GM10266 (cell line): ENCODE measurements at regions not wholly inside any gene's neighbourhood (a gene's known extent, or its start where the extent isn't known, plus 50 kb on each side); places are given as distances from the start of the nearest gene placed in this dataset.

Source experiments
- DNase-seq: peaks from one replicate; pipeline ENCODE4 v3.0.0; 2012; ENCODE audit errors: extremely low spot score
- TF ChIP-seq, protein P1 (sequence below): IDR thresholded peaks from 2 replicates; pipeline ENCODE4 v1.5.1; 2012; ENCODE audit warnings: mild to moderate bottlenecking, low read depth; ENCODE audit not compliant: control insufficient read depth, insufficient read depth; ENCODE audit errors: missing control alignments

DNA sequence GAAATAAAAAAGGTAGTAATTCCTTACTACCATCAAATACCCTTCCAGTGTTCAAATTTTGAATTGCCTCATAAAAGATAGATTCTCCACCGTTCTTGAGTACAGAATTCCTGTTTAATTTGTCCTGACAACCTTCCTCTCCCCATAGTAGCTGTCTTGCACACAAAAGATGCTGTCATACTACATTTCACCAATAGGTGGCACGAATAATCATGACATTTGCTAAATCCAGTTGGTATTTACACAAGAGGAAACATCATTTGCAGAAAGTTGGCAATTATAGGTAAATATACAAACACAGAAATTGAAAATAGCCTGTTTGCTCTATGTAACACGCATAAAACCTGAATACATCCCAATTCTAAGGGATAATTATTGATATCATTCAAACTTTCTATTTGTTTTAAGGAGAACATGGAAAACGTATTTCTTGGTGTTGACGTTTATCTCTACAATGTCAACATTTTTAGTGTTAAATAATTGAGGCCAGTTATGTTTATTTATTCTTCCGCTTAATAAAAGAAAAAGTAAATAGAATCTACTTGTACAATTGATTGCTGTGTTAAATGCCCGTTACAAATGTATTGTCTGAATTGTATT lies 58.3 kb upstream of the CLDN10 start:
- TF ChIP-seq, protein P1, sequence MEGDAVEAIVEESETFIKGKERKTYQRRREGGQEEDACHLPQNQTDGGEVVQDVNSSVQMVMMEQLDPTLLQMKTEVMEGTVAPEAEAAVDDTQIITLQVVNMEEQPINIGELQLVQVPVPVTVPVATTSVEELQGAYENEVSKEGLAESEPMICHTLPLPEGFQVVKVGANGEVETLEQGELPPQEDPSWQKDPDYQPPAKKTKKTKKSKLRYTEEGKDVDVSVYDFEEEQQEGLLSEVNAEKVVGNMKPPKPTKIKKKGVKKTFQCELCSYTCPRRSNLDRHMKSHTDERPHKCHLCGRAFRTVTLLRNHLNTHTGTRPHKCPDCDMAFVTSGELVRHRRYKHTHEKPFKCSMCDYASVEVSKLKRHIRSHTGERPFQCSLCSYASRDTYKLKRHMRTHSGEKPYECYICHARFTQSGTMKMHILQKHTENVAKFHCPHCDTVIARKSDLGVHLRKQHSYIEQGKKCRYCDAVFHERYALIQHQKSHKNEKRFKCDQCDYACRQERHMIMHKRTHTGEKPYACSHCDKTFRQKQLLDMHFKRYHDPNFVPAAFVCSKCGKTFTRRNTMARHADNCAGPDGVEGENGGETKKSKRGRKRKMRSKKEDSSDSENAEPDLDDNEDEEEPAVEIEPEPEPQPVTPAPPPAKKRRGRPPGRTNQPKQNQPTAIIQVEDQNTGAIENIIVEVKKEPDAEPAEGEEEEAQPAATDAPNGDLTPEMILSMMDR: peak; percentile 72
- peak; percentile 42 for DNase-seq

DNA sequence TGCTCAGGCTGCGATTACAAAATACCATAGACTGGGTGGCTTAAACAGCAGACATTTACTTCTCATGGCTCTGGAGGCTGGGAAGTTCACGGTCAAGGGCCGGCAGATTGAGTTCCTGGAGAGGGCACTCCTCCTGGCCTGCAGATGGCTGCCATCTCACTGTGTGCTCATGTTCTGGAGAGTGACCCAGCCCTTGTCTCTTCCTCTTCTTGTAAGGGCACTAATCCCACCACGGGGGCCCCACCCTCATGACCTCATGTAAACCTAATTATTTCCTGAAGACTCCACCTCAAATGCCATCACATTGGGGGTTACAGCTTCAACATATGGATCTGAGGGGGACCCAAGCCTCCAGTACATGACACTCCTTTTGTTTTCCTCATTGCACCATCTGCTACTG lies 56.0 kb upstream of the CLDN10 start:
- TF ChIP-seq, protein P1: no peak
- no peak for DNase-seq

DNA sequence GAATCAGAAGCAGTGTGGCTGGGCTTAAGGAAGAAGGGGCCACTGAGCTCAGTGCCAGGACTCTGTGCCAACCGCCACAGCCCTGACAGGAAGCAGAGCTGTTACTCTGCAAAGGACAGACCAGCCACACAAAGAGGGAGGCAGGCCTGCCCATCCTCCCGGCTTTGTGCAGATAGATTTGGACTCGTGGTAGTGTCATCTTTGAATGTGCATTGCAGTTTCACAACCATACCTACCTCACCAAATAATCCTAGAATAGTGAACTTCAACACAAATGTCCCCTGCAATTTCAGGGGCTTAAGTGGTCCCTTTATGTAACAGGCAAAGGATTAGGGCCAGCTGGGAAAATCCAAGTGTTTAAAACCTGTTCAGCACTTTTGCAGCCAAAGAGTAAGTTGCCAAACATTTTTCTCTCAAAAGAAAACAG lies 55.1 kb upstream of the CLDN10 start:
- no peak for DNase-seq
- TF ChIP-seq, protein P1: no peak

DNA sequence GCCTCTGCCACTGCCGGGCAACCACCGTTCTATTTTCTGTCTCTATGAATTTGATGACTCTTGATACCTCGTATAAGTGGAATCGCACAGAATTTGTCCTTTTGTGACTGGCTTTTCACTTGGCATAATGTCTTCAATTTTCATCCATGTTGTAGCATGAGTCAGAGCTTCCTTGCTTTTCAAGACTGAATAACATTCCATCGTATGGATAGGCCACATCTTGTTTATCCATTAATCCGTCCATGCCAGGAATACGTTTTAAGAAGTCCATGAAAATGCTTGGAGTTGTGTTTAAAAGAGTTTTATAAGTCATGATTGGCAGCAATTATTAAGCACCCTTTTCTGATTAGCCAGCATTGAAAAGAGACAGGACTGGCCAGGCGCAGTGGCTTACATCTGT lies 53.6 kb upstream of the CLDN10 start:
- DNase-seq: no peak
- TF ChIP-seq, protein P1: no peak

DNA sequence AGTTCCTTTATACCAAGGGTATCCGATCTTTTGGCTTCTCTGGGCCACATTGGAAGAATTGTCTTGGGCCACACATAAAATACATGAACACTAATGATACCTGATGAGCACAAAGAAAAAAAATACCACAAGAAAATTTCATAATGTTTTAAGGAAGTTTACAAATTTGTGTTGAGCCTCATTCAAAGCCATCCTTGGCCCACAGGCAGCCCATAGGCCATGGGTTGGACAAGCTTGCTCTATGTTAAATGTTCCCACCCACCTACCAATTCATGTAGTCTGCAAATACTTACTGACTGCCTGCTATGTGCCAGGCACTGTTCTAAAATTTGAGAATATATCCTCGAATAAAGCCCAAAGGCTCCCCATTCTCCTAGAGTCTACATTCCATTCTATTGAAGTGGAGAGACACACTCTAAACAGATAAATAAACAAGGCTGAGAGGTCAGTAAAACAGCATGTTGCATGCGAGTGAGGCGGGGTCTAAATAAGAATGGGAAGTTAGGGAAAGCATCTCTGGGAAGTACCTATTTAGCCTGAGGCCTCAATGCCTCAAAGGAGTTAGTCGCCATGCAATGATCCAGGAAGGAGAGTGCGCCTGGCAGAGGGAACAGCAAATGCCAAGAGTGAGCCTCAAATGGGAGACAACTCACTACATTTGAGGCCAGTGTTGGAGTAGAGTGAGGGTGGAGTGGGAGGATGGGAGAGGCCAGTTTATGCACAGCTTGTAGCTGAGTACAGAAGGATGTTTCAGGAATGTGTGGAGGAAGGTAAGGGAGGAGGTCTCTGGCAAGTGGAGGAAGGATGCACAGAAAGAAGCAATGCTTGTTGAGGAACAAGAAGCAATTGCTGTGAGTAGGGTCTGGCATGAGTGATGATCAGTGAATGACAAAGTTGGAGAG lies 52.5 kb upstream of the CLDN10 start:
- no peak for DNase-seq
- TF ChIP-seq, protein P1: no peak

DNA sequence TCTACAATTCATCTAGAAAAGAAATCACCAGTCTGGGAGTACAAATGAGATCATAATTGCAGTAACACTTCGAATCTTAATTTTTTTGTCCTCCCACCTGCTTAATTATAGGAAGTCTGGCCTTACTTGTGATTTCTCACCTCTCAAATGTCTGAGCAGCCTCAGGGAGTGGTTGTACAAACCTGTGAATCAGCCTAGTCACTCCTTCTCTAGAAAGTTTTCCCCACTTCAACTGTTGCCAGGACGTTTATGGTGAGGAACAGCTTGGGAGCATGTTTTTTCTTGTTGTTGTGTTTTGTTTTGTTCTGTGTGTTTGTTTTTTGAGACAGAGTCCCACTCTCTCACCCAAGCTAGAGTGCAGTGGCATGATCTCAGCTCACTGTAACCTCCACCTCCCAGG lies 50.3 kb upstream of the CLDN10 start:
- TF ChIP-seq, protein P1: no peak
- no peak for DNase-seq
